GM12873 (cell line): ENCODE measurements at regions not wholly inside any gene's neighbourhood (a gene's known extent, or its start where the extent isn't known, plus 50 kb on each side); places are given as distances from the start of the nearest gene placed in this dataset.

Source experiments
- CTCF ChIP-seq: IDR thresholded peaks from 2 replicates; pipeline ENCODE4 v1.5.1; 2012; ENCODE audit warnings: low read depth, mild to moderate bottlenecking, moderate library complexity, low read length, control low read depth; ENCODE audit not compliant: insufficient read depth; ENCODE audit errors: missing control alignments

- no peak for TF ChIP-seq CTCF
Measured at GRCh38 chr18:25896956-25897355, 193.5 kb downstream of the SS18 start.

- TF ChIP-seq CTCF, result peak; percentile 76
Measured at GRCh38 chr18:25896178-25896780, 194.1 kb downstream of the SS18 start.

GRCh38 chr18:25895518-25895917, 194.9 kb downstream of the SS18 start:
- no peak for TF ChIP-seq CTCF

GRCh38 chr18:25886283-25886682, 204.1 kb downstream of the SS18 start:
- no peak for TF ChIP-seq CTCF

GRCh38 chr18:25883091-25883490, 207.3 kb downstream of the SS18 start:
- no peak for TF ChIP-seq CTCF

GRCh38 chr18:25881149-25881548, 209.3 kb downstream of the SS18 start:
- TF ChIP-seq CTCF, result no peak

- no peak for TF ChIP-seq CTCF
Measured at GRCh38 chr18:25880441-25880840, 210.0 kb downstream of the SS18 start.
